GM12865 (cell line): ENCODE measurements at regions not wholly inside any gene's neighbourhood (a gene's known extent, or its start where the extent isn't known, plus 50 kb on each side); places are given as distances from the start of the nearest gene placed in this dataset.

Source experiments
- DNase-seq: peaks from one replicate; pipeline ENCODE4 v3.0.0; 2010; ENCODE audit warnings: low read depth
- H3K4me3 ChIP-seq: 2 replicates; pipeline ENCODE4 v1.5.1; 2011; ENCODE audit warnings: mild to moderate bottlenecking, low read depth, low read length, control low read depth
- CTCF ChIP-seq: IDR thresholded peaks from 2 replicates; pipeline ENCODE4 v1.5.1; 2011; ENCODE audit warnings: low read length, control low read depth, low read depth, inconsistent platforms; ENCODE audit not compliant: insufficient read depth; ENCODE audit errors: missing control alignments

- H3K4me3 ChIP-seq = no peak overlapping the region
- no peak for TF ChIP-seq CTCF
- no peak for DNase-seq
Observed at GRCh38 chr6:126419901-126420300, 80.0 kb downstream of the CENPW start.

GRCh38 chr6:126422912-126423311 is 83.0 kb downstream of the CENPW start:
- no peak for TF ChIP-seq CTCF
- no peak overlapping the region for H3K4me3 ChIP-seq
- DNase-seq = no peak

DNA sequence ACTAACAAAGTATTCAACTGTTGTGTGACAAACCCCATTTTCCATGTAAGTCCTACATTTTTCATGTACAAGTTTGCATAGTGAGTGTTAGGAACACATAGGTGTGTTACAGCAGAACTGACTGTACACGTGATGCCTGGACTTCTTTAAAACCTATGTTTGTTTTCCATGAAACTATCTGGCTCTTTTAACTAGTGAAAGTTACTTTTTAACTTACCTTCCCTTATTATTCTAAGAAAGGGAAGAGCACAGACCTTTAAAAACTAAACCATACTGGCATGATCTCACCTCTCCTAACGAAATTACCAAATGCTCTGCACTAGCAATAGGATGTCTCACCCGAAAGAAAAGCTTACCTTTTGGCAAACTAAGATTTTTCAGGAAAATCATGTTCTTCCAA is 87.8 kb downstream of the CENPW start:
- no peak for TF ChIP-seq CTCF
- no peak overlapping the region for H3K4me3 ChIP-seq
- no peak for DNase-seq

GRCh38 chr6:126429866-126430265 is 90.0 kb downstream of the CENPW start:
- no peak for TF ChIP-seq CTCF
- no peak for DNase-seq
- no peak overlapping the region for H3K4me3 ChIP-seq

GRCh38 chr6:126432564-126432963 is 92.6 kb downstream of the CENPW start:
- no peak for TF ChIP-seq CTCF
- no peak for DNase-seq

DNA sequence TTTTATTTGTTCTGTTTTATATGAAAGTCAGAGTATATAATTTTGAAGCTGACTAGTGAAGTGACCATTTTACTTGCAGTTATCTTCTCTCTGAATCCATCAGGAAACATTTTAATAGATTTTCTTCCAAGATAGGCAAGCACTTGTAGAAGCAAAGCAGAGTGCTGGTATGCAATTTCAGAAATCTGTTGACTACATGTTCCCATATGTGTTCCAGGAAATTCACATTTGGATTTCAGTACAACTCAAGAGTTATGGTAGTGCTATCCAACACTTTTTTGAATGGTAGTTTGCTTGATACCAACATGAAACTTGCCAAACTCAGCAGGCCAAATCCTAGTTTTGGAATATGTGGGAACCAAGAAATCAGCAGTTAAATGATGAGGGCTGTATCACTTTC is 94.0 kb downstream of the CENPW start:
- TF ChIP-seq CTCF = no peak
- no peak overlapping the region for H3K4me3 ChIP-seq
- DNase-seq = no peak

More at GRCh38 chr6:126432564-126432963, 92.6 kb downstream of the CENPW start:
- H3K4me3 ChIP-seq = no peak overlapping the region

DNA sequence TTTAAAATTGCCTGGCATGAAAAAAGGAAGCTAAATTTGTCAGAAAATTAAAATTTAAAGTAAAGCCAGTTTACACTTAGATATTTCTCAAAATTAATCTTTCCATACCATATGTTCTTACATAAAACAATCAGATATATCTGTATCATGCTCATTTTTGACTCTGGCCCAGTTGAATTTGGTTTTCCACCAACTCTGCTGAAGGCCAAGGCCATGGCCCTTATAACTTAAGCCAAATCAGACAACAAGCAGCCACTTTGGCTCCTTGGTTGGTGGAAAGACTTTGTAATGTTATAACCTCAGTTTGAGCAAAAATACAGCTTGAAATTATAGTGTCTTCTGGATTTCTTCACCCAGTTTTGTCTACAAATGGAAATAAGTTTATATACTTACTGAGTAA is 97.3 kb downstream of the CENPW start:
- no peak for TF ChIP-seq CTCF
- DNase-seq = no peak
- H3K4me3 ChIP-seq = no peak overlapping the region
